IMR-90 (cell line): ENCODE measurements at regions not wholly inside any gene's neighbourhood (a gene's known extent, or its start where the extent isn't known, plus 50 kb on each side); places are given as distances from the start of the nearest gene placed in this dataset.

Source experiments
- ATAC-seq: fragments of 200-7000 bp; cut with Tn5 transposase; 2 replicates; pipeline ENCODE4 v1.9.1; 2020; ENCODE audit warnings: low read depth, mild to moderate bottlenecking, moderate library complexity
- BruUV-seq: library from RNA; stranded (reverse); fragments of 400-500 nt; replicated peaks from 2 replicates; lab custom pipeline; 2021; lab: Mats Ljungman, UMichigan
- CTCF ChIA-PET: fragments of 300-600 bp; formaldehyde crosslinking; extraction: SDS; loops from one replicate; lab custom pipeline; 2021; ENCODE audit warnings: antibody characterized with exemption; lab: Yijun Ruan, JAX
- POLR2A ChIA-PET: fragments of 300-600 bp; sonication (Branson Sonifier 250); formaldehyde crosslinking; loops from one replicate; lab custom pipeline; 2022; ENCODE audit warnings: antibody characterized with exemption; ENCODE audit not compliant: unreplicated experiment; lab: Charles Lee
- DNase-seq: peaks from one replicate; pipeline ENCODE4 v3.0.0; 2013
- H2AFZ ChIP-seq: replicated peaks from 2 replicates; pipeline ENCODE3; 2013; ENCODE audit warnings: low read length, mild to moderate bottlenecking; ENCODE audit not compliant: poor library complexity
- H2AK5ac ChIP-seq: 2 replicates; pipeline ENCODE4 v1.6.1; 2013; ENCODE audit warnings: low read depth, low read length, inconsistent platforms
- H2AK9ac ChIP-seq: replicated peaks from 2 replicates; pipeline ENCODE3; 2013; ENCODE audit warnings: mild to moderate bottlenecking, low read depth, low read length, moderate library complexity; ENCODE audit not compliant: poor library complexity
- H2BK120ac ChIP-seq: 2 replicates; pipeline ENCODE4 v1.6.1; 2013; ENCODE audit warnings: low read depth, low read length, inconsistent platforms
- H2BK15ac ChIP-seq: 3 replicates; pipeline ENCODE4 v1.6.1; 2013; ENCODE audit warnings: low read depth, low read length, inconsistent platforms
- H2BK20ac ChIP-seq: 2 replicates; pipeline ENCODE4 v1.6.1; 2013; ENCODE audit warnings: low read depth, mild to moderate bottlenecking, inconsistent platforms, low read length, moderate library complexity
- H2BK5ac ChIP-seq: 2 replicates; pipeline ENCODE4 v1.6.1; 2013; ENCODE audit warnings: mild to moderate bottlenecking, low read depth, low read length, inconsistent platforms; ENCODE audit not compliant: poor library complexity, severe bottlenecking
- H3K14ac ChIP-seq: replicated peaks from 2 replicates; pipeline ENCODE4 v1.6.1; 2013; ENCODE audit warnings: low read depth, low read length, inconsistent platforms
- H3K18ac ChIP-seq: 2 replicates; pipeline ENCODE4 v1.6.1; 2013; ENCODE audit warnings: low read depth, low read length, control low read depth
- H3K23ac ChIP-seq: 2 replicates; pipeline ENCODE4 v1.6.1; 2013; ENCODE audit warnings: low read depth, low read length, inconsistent platforms
- H3K27ac ChIP-seq: 2 replicates; pipeline ENCODE4 v1.5.1; 2013; ENCODE audit warnings: mild to moderate bottlenecking, control low read depth, low read length; ENCODE audit not compliant: insufficient read depth
- H3K27me3 ChIP-seq: 2 replicates; pipeline ENCODE4 v1.6.1; 2013; ENCODE audit warnings: low read length; ENCODE audit not compliant: control insufficient read depth, insufficient read depth
- H3K36me3 ChIP-seq: 2 replicates; pipeline ENCODE4 v1.6.1; 2013; ENCODE audit warnings: low read length, mixed read lengths; ENCODE audit not compliant: control insufficient read depth, insufficient read depth
- H3K4ac ChIP-seq: 2 replicates; pipeline ENCODE4 v1.6.1; 2013; ENCODE audit warnings: low read depth, low read length, inconsistent platforms
- H3K4me1 ChIP-seq: 2 replicates; pipeline ENCODE4 v1.6.1; 2013; ENCODE audit warnings: low read length, mixed read lengths; ENCODE audit not compliant: control insufficient read depth, insufficient read depth
- H3K4me2 ChIP-seq: 2 replicates; pipeline ENCODE4 v1.6.1; 2013; ENCODE audit warnings: low read depth, mild to moderate bottlenecking, control low read depth, low read length, moderate library complexity
- H3K4me3 ChIP-seq: 2 replicates; pipeline ENCODE4 v1.5.1; 2013; ENCODE audit warnings: low read depth, mild to moderate bottlenecking, control low read depth, low read length, moderate library complexity; ENCODE audit not compliant: insufficient read depth
- H3K56ac ChIP-seq: 2 replicates; pipeline ENCODE4 v1.6.1; 2013; ENCODE audit warnings: low read length, inconsistent platforms; ENCODE audit not compliant: insufficient read depth; ENCODE audit errors: extremely low read depth
- H3K79me1 ChIP-seq, 2 experiments: 2 replicates each; pipeline ENCODE4 v1.6.1; 2013; ENCODE audit warnings: low read length in 2 of 2, inconsistent platforms in 1 of 2, low read depth in 1 of 2
- H3K9ac ChIP-seq: 2 replicates; pipeline ENCODE4 v1.6.1; 2013; ENCODE audit warnings: low read depth, low read length, control low read depth
- H3K9me1 ChIP-seq: 2 replicates; pipeline ENCODE4 v1.6.1; 2013; ENCODE audit warnings: low read length, inconsistent platforms; ENCODE audit not compliant: insufficient read depth
- H3K9me3 ChIP-seq: 2 replicates; pipeline ENCODE4 v1.6.1; 2013; ENCODE audit warnings: low read length; ENCODE audit not compliant: control insufficient read depth, insufficient read depth
- H4K20me1 ChIP-seq: 2 replicates; pipeline ENCODE4 v1.6.1; 2013; ENCODE audit warnings: low read length, inconsistent platforms; ENCODE audit not compliant: insufficient read depth
- H4K5ac ChIP-seq: 2 replicates; pipeline ENCODE4 v1.6.1; 2013; ENCODE audit warnings: mild to moderate bottlenecking, low read depth, low read length, control low read depth
- H4K8ac ChIP-seq, 2 experiments: 2 replicates each; pipeline ENCODE4 v1.6.1; 2013; ENCODE audit warnings: low read depth in 2 of 2, low read length in 2 of 2, control low read depth in 1 of 2, inconsistent platforms in 1 of 2
- H4K91ac ChIP-seq: 2 replicates; pipeline ENCODE4 v1.6.1; 2013; ENCODE audit warnings: low read depth, low read length, inconsistent platforms; ENCODE audit not compliant: insufficient read depth
- BHLHE40 ChIP-seq: fragments of 150-350 bp; IDR thresholded peaks from 2 replicates; pipeline ENCODE4 v1.6.1; 2016; ENCODE audit warnings: mild to moderate bottlenecking, low read depth, low read length
- CEBPB ChIP-seq: IDR thresholded peaks from 2 replicates; pipeline ENCODE4 v1.6.1; 2012; ENCODE audit warnings: low read depth, low read length, improper control_type of control experiment
- CHD1 ChIP-seq: IDR thresholded peaks from 2 replicates; pipeline ENCODE4 v1.6.1; 2012; ENCODE audit warnings: low read depth, low read length, improper control_type of control experiment
- FOS ChIP-seq: fragments of 150-350 bp; IDR thresholded peaks from 2 replicates; pipeline ENCODE4 v1.6.1; 2016; ENCODE audit warnings: low read depth, low read length
- MAFK ChIP-seq: IDR thresholded peaks from 2 replicates; pipeline ENCODE4 v1.6.1; 2012; ENCODE audit warnings: low read depth, low read length, improper control_type of control experiment
- MAZ ChIP-seq: IDR thresholded peaks from 2 replicates; pipeline ENCODE4 v1.6.1; 2012; ENCODE audit warnings: low read depth, mild to moderate bottlenecking, low read length, improper control_type of control experiment, moderate library complexity, borderline replicate concordance
- MXI1 ChIP-seq: IDR thresholded peaks from 2 replicates; pipeline ENCODE4 v1.6.1; 2012; ENCODE audit warnings: low read depth, mild to moderate bottlenecking, low read length, moderate library complexity, borderline replicate concordance
- NFE2L2 ChIP-seq: fragments of 150-350 bp; IDR thresholded peaks from 2 replicates; pipeline ENCODE4 v1.6.1; 2016; ENCODE audit warnings: low read depth, mild to moderate bottlenecking, low read length
- POLR2A ChIP-seq: IDR thresholded peaks from 2 replicates; pipeline ENCODE4 v1.6.1; 2012; ENCODE audit warnings: mild to moderate bottlenecking, low read depth, low read length
- RAD21 ChIP-seq: IDR thresholded peaks from 2 replicates; pipeline ENCODE4 v1.6.1; 2012; ENCODE audit warnings: low read length, improper control_type of control experiment
- RCOR1 ChIP-seq: IDR thresholded peaks from 2 replicates; pipeline ENCODE4 v1.6.1; 2012; ENCODE audit warnings: mild to moderate bottlenecking, low read length, improper control_type of control experiment; ENCODE audit not compliant: insufficient replicate concordance
- RFX5 ChIP-seq: IDR thresholded peaks from 2 replicates; pipeline ENCODE4 v1.8.0; 2012; ENCODE audit warnings: low read depth, mild to moderate bottlenecking, low read length, moderate library complexity
- SMC3 ChIP-seq: fragments of 150-350 bp; IDR thresholded peaks from 2 replicates; pipeline ENCODE4 v1.6.1; 2016; ENCODE audit warnings: low read depth, mild to moderate bottlenecking, antibody characterized with exemption, low read length, moderate library complexity
- WGBS, 2 experiments: methylation state at CpG; one replicate each; pipeline versions ENCODE4 v1.1.5 to v1.1.7; 2013; ENCODE audit warnings: missing lambda C conversion rate in 2 of 2; ENCODE audit not compliant: insufficient read length in 1 of 2; ENCODE audit errors: extremely low coverage in 2 of 2; 5-methylcytosine and 5-hydroxymethylcytosine counted together
- dilution Hi-C: fragments of 300-500 bp; cut with HindIII; formaldehyde crosslinking; loops from one replicate; pipeline ENCODE4 v1.14.3; 2018; ENCODE audit warnings: low sequenced_read_pairs; ENCODE audit not compliant: unreplicated experiment
- in situ Hi-C: fragments of 300-500 bp; cut with MboI; formaldehyde crosslinking; loops from 3 replicates; pipeline ENCODE4 v1.14.3; 2019; ENCODE audit warnings: low sequenced_read_pairs, inconsistent platforms, mixed read lengths
- intact Hi-C: fragments of 100-400 bp; cut with micrococcal nuclease; formaldehyde crosslinking; loops from 2 replicates; pipeline ENCODE4 v1.10.0; 2022
- TF ChIP-seq, protein P1 (sequence below): conservative IDR thresholded peaks from 2 replicates; pipeline ENCODE4 v1.5.1; 2012; ENCODE audit warnings: mild to moderate bottlenecking, low read depth, low read length, improper control_type of control experiment
- TF ChIP-seq, protein P2 (sequence below): fragments of 150-350 bp; IDR thresholded peaks from 2 replicates; pipeline ENCODE4 v1.6.1; 2017; ENCODE audit warnings: mild to moderate bottlenecking, antibody characterized with exemption, low read length, low read depth
- TF ChIP-seq, protein P3 (sequence below): fragments of 150-350 bp; IDR thresholded peaks from 2 replicates; pipeline ENCODE4 v1.6.1; 2016; ENCODE audit warnings: low read depth, mild to moderate bottlenecking, low read length, moderate library complexity, borderline replicate concordance

DNA sequence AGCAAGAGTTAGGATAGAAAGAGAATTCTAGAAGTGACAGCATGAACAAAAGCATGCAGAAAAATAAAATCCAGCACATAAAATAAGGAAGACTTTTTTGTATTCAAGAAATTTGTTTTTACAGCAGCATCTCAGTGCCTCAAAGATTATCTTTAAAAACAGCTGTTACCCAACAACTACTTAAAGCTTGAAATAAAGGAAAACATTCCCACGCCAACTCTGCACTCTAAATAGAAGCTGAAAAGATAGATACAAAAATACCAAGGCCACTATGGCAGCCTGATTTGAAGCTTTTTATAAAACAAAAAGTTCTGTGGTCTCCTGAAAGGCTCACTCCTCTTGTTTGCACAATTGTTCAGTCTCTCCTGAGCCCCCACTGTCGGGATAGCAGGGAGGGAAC is 83.6 kb upstream of the LRRC55 start:
- in situ Hi-C loops = no loop called here
- H2AK5ac ChIP-seq = no peak overlapping the region
- no peak overlapping the region for H3K14ac ChIP-seq
- H3K4ac ChIP-seq = no peak overlapping the region
- H2BK20ac ChIP-seq = no peak overlapping the region
- POLR2A ChIA-PET = interaction anchor here (0.6 kb wide), 1 partner anchor 19 kb away, joined by 3 read pairs; no protein-coding TSS in a partner anchor
- H2AK9ac ChIP-seq = no peak overlapping the region
- no peak overlapping the region for H2BK15ac ChIP-seq
- H3K4me2 ChIP-seq = no peak overlapping the region
- CTCF ChIA-PET = interaction anchor here (1.0 kb wide), 1 partner anchor 9 kb away, joined by 3 read pairs; no protein-coding TSS in a partner anchor
- intact Hi-C loops = no loop called here
- dilution Hi-C loops = no loop called here
- no peak for ATAC-seq
- H4K5ac ChIP-seq = no peak overlapping the region
- no peaks in the 10 kb centered on the region for H3K9me1 ChIP-seq
- no peak overlapping the region for H2BK5ac ChIP-seq
- H3K79me1 ChIP-seq = no peaks in the 10 kb centered on the region
- no peak for TF ChIP-seq RFX5
- no peak for TF ChIP-seq MXI1
- no peak for TF ChIP-seq NFE2L2
- no peak for TF ChIP-seq RCOR1
- no peak for TF ChIP-seq POLR2A
- no peak for TF ChIP-seq CHD1
- TF ChIP-seq SMC3 = no peak
- TF ChIP-seq, protein P1, sequence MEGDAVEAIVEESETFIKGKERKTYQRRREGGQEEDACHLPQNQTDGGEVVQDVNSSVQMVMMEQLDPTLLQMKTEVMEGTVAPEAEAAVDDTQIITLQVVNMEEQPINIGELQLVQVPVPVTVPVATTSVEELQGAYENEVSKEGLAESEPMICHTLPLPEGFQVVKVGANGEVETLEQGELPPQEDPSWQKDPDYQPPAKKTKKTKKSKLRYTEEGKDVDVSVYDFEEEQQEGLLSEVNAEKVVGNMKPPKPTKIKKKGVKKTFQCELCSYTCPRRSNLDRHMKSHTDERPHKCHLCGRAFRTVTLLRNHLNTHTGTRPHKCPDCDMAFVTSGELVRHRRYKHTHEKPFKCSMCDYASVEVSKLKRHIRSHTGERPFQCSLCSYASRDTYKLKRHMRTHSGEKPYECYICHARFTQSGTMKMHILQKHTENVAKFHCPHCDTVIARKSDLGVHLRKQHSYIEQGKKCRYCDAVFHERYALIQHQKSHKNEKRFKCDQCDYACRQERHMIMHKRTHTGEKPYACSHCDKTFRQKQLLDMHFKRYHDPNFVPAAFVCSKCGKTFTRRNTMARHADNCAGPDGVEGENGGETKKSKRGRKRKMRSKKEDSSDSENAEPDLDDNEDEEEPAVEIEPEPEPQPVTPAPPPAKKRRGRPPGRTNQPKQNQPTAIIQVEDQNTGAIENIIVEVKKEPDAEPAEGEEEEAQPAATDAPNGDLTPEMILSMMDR = no peak
- TF ChIP-seq, protein P2, sequence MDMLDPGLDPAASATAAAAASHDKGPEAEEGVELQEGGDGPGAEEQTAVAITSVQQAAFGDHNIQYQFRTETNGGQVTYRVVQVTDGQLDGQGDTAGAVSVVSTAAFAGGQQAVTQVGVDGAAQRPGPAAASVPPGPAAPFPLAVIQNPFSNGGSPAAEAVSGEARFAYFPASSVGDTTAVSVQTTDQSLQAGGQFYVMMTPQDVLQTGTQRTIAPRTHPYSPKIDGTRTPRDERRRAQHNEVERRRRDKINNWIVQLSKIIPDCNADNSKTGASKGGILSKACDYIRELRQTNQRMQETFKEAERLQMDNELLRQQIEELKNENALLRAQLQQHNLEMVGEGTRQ = no peak
- TF ChIP-seq, protein P3, sequence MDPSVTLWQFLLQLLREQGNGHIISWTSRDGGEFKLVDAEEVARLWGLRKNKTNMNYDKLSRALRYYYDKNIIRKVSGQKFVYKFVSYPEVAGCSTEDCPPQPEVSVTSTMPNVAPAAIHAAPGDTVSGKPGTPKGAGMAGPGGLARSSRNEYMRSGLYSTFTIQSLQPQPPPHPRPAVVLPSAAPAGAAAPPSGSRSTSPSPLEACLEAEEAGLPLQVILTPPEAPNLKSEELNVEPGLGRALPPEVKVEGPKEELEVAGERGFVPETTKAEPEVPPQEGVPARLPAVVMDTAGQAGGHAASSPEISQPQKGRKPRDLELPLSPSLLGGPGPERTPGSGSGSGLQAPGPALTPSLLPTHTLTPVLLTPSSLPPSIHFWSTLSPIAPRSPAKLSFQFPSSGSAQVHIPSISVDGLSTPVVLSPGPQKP = no peak
- no peak for TF ChIP-seq MAFK
- no peak for TF ChIP-seq BHLHE40
- TF ChIP-seq CEBPB = no peak
- TF ChIP-seq MAZ = no peak
- no peak for TF ChIP-seq FOS
- TF ChIP-seq RAD21 = no peak
- no peak overlapping the region for H4K91ac ChIP-seq
- no peak overlapping the region for H3K27ac ChIP-seq
- no peaks in the 10 kb centered on the region for H3K36me3 ChIP-seq
- no CpG with 5 or more reads among the region's 2 CpGs for whole genome bisulfite sequencing, 2 experiments
- BruUV-seq = no TSS peak
- no peak overlapping the region for H2AFZ ChIP-seq
- H3K9me3 ChIP-seq = no peaks in the 10 kb centered on the region
- H4K20me1 ChIP-seq = no peaks in the 10 kb centered on the region
- no peak overlapping the region for H3K4me3 ChIP-seq
- H3K18ac ChIP-seq = no peak overlapping the region
- H3K27me3 ChIP-seq = no peaks in the 10 kb centered on the region
- H3K9ac ChIP-seq = no peak overlapping the region
- no peak overlapping the region for H3K23ac ChIP-seq
- H4K8ac ChIP-seq = no peak overlapping the region
- no peak overlapping the region for H3K56ac ChIP-seq
- DNase-seq = no peak
- no peak overlapping the region for H2BK120ac ChIP-seq
- H3K4me1 ChIP-seq = no peaks in the 10 kb centered on the region
